Right lobe of liver (tissue), 4 donors: ENCODE measurements at regions not wholly inside any gene's neighbourhood (a gene's known extent, or its start where the extent isn't known, plus 50 kb on each side); places are given as distances from the start of the nearest gene placed in this dataset.
"Not testable (repeated sequence)": the region's sequence is repeated elsewhere in the genome, so short reads cannot be mapped to it uniquely, and the experiment has no call there.

ENCODE experiments used
- POLR2A ChIP-seq: fragments of 450-650 bp; IDR thresholded peaks from one replicate; pipeline ENCODE4 v1.6.1; 2017; ENCODE audit warnings: antibody characterized with exemption, mild to moderate bottlenecking
- TF ChIP-seq, protein P1 (sequence below), 4 donors: fragments of 200-600 bp in 3 of 4; fragments of 450-650 bp in 1 of 4; IDR thresholded peaks; one replicate each; pipeline versions ENCODE4 v1.5.1 to v1.8.0; 2016 to 2022; ENCODE audit warnings: antibody characterized with exemption in 4 of 4, mild to moderate bottlenecking in 2 of 4
- donor health status: DM: no; HTN: no; CAD: no.
- donor health status: DM: no; HTN: no; CAD: no.
- donor health status: DM: no; HTN: yes; CAD: no.

DNA sequence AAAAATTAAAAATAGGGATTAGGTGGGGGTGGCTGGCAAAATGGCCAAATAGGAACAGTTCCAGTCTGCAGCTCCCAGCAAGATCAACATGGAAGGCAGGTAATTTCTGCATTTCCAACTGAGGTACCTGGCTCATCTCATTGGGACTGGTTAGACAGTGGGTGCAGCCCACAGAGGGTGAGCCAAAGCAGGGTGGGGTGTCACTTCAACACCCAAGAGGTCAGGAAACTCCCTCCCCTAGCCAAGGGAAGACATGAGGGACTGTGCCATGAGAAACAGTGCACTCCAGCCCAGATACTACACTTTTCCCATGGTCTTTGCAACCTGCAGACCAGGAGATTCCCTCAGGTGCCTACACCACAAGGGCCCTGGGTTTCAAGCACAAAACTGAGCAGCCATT, 109.3 kb upstream of the CAB39 start:
- TF ChIP-seq POLR2A: not testable (repeated sequence)
- TF ChIP-seq, protein P1, sequence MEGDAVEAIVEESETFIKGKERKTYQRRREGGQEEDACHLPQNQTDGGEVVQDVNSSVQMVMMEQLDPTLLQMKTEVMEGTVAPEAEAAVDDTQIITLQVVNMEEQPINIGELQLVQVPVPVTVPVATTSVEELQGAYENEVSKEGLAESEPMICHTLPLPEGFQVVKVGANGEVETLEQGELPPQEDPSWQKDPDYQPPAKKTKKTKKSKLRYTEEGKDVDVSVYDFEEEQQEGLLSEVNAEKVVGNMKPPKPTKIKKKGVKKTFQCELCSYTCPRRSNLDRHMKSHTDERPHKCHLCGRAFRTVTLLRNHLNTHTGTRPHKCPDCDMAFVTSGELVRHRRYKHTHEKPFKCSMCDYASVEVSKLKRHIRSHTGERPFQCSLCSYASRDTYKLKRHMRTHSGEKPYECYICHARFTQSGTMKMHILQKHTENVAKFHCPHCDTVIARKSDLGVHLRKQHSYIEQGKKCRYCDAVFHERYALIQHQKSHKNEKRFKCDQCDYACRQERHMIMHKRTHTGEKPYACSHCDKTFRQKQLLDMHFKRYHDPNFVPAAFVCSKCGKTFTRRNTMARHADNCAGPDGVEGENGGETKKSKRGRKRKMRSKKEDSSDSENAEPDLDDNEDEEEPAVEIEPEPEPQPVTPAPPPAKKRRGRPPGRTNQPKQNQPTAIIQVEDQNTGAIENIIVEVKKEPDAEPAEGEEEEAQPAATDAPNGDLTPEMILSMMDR (IDR thresholded peaks at IDR 0.05): not testable (repeated sequence)
